ENCODE measurements at regions not wholly inside any gene's neighbourhood (a gene's known extent, or its start where the extent isn't known, plus 50 kb on each side); places are given as distances from the start of the nearest gene placed in this dataset.

DNA sequence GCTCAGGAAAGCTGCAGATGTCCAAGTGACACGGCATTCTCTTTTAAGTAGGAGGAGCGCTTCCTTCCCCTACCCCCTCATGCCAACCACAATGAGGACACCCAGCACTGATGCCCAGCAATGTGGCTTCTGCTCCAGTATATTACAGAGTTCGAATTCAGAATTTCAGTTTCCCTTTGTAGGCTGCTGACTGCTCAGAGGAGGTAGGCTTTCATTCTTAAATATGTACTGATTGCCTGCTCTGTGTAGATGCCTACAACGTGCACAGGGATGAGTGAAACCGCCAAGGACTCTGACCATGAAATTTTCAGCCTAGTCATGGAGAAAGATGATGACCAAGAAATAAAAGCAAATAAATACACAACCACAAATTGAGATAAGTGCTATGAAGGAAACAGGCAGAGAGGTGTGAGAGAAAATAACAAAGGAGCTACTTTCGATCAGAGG is 50.9 kb upstream of the TNFAIP3 start:
- no peak overlapping the region for H3K4me3 ChIP-seq
- intact Hi-C loops (cut with DNase I) = no loop called here
- H3K9me3 ChIP-seq = no peaks in the 10 kb centered on the region
- WGBS (ENCODE audit: insufficient coverage, low coverage, low lambda C conversion rate, missing lambda C conversion rate) = 39% methylated on average over 6 of the region's 6 CpGs
- no peak overlapping the region for H3K27ac ChIP-seq
- H3K4me1 ChIP-seq = peaks cover 0 to 7% (median 0%) of the 10 kb centered on the region in 4 donors
- no peaks in the 10 kb centered on the region for H3K27me3 ChIP-seq
- DNase-seq (no peak), ATAC-seq (no peak)
- no peak for TF ChIP-seq POLR2A (IDR thresholded peaks at IDR 0.05)
- TF ChIP-seq, protein P1, sequence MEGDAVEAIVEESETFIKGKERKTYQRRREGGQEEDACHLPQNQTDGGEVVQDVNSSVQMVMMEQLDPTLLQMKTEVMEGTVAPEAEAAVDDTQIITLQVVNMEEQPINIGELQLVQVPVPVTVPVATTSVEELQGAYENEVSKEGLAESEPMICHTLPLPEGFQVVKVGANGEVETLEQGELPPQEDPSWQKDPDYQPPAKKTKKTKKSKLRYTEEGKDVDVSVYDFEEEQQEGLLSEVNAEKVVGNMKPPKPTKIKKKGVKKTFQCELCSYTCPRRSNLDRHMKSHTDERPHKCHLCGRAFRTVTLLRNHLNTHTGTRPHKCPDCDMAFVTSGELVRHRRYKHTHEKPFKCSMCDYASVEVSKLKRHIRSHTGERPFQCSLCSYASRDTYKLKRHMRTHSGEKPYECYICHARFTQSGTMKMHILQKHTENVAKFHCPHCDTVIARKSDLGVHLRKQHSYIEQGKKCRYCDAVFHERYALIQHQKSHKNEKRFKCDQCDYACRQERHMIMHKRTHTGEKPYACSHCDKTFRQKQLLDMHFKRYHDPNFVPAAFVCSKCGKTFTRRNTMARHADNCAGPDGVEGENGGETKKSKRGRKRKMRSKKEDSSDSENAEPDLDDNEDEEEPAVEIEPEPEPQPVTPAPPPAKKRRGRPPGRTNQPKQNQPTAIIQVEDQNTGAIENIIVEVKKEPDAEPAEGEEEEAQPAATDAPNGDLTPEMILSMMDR (IDR thresholded peaks at IDR 0.05) = no peak
- no peaks in the 10 kb centered on the region for H3K36me3 ChIP-seq

DNA sequence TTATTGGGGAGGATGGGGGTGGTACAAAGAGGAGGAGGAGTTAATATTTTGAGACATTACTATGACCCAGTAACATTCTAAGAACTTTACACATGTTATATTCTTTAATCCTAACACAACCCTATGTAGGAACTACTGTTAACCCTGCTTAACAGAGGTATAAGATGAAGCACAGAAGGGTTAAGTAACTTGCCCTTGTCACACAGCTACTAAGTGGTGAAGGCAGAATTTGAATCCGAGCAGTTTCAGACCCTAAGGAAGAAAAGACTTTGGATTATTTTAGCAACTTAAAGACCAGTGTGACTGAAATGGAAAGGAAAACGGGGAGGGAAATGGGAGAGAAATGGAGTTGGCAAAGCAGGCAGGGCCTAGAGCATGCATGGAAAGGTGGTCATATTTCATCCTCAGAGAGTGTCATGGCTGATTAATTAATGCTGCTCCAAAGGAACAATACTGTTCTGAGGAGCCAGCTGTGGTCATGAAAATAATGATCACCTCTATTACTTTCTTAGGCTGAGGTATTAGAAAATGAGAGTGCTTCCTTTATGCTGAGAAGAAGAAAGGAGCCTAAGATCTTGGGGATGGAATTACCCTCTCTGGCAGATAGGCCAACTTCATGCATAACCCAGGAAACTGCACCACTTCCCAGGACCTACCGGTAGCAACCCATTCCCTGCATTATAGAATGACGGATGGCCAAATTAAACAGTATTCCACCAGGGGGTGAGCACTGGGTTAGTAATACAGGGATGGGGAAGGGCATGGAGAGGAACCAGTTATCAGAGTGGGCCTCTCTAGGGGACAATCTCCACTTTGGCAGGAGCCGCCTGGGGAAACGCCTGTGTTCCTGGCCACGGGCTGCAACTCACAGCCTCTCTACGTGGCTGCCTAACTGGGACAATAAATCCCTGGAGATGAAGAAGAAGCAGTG is 50.1 kb upstream of the TNFAIP3 start:
- 83% methylated on average over 6 of the region's 8 CpGs for WGBS (ENCODE audit: insufficient coverage, low coverage, low lambda C conversion rate, missing lambda C conversion rate)
- no peak for TF ChIP-seq POLR2A (IDR thresholded peaks at IDR 0.05)
- TF ChIP-seq, protein P1 (IDR thresholded peaks at IDR 0.05) = no peak
- Histone ChIP-seq H3K9me3 (no peaks in the 10 kb centered on the region), H3K36me3 (no peaks in the 10 kb centered on the region), H3K4me3 (no peak overlapping the region), H3K27me3 (no peaks in the 10 kb centered on the region), H3K27ac (no peak overlapping the region), H3K4me1 (no peaks in the 10 kb centered on the region)
- no peak for ATAC-seq
- DNase-seq = no peak
- intact Hi-C loops (cut with DNase I) = no loop called here

Small RNA genes in the stretch of these regions (small RNA-seq; reads per million reads assigned to genes)
- 0 reads per million in 2 experiments for gene RF00019

All from right lobe of liver (tissue), 6 donors.